Stimulated activated CD8-positive, alpha-beta memory T cell treated with anti-CD3 and anti-CD28 coated beads, Interleukin-15, amount 100 ng/mL, for 4 hours (primary cell): ENCODE measurements at regions not wholly inside any gene's neighbourhood (a gene's known extent, or its start where the extent isn't known, plus 50 kb on each side); places are given as distances from the start of the nearest gene placed in this dataset.

ENCODE experiments used
- DNase-seq, 2 donors: peaks; one replicate each; pipeline ENCODE4 v3.0.0-alpha.2; 2020; ENCODE audit warnings: low read depth in 2 of 2

DNA sequence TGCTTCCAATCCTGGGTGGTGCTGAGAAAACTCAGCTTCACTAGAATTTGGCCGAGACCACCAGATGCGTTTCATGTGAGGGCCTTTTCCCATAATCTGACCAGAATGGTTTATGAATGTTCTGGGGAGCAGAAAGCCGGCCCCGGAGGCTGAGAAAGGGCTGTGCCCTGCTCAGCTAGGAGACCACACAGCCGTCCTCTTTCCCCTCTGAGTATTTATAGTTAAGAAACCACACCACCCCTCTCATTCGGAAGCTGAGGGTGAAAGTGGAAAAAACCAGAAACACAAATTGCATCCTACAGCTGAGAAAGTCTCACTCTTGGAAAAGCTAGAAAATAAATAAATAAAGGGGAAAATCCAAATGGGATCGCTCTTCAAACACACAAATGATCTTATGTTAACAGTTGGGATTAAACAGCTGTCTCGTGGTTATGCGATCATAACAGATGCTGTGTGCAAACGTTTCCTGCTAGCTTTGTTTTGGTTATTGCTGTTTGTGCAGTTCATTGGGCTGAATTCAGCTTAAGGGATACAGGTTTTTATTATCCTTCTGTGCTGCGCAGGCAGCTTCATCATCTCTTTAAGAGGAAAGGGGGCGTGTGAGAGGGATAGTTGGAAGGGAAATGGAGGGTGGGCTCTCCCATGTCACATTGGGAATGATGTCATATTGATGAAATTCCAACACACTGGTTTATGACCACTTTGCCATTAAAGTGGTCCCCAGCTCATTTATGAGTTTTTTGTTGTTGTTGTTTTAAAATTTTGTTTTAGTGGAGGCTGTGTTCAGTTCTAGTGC is 1026.2 kb upstream of the NR2F2 start:
- DNase-seq: no peak

DNA sequence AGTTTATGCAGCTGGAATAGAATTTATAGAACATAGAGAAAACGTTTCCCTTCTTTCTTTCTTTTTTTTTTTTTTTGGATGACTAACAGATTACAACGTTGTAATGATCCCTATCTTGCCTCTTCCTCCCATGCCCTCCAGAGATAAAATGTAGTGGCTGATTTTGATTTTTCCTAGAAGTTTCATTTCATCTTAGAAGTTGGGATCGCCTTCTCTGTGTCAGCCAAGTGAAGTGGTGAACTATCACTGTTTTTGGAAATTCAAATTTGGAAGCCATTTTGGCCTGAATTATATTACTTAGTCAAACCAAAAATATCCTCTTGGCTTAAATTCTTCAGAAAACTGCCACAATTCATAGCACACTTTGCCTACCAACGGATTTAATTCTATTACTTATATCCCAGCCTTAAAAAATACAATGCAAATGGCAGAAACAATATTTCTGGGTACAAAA is 1025.5 kb upstream of the NR2F2 start:
- no peak for DNase-seq

DNA sequence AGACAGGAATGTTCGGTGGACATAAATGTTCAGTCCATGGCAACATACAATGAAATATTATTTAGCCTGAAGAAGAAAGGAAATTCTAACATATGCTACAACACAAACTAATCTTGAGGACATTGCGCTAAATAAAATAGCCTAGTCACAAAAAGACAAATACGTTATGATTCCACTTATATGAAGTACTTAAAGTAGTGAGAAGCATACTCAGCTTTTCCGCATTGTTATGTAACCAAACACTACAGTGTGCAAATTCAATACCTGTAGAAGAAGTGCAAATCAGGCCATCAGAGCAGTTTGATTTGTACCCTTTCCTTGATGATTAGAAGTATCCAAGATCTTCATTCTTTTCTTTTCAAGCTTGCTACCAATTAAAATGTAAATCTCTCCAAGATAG is 1023.4 kb upstream of the NR2F2 start:
- DNase-seq: no peak

DNA sequence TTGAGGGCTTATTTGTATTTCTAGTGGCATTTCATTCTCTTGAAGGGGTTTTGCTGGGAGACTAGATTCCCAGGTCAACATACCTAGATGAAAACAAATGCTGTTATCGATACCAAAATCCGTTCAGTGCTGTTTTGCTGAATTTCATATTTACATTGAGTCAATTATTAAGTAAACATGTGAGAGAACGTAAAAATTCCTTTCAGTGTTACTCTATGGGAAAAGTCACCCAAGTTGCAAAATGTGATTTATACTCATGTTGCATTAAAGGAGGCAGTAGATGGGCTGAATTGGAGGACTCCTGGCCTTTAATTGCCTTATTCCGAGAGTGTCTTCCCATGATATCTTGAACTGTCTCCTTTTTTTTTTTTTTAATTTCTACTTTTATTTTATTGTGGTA is 1011.3 kb upstream of the NR2F2 start:
- DNase-seq: no peak

DNA sequence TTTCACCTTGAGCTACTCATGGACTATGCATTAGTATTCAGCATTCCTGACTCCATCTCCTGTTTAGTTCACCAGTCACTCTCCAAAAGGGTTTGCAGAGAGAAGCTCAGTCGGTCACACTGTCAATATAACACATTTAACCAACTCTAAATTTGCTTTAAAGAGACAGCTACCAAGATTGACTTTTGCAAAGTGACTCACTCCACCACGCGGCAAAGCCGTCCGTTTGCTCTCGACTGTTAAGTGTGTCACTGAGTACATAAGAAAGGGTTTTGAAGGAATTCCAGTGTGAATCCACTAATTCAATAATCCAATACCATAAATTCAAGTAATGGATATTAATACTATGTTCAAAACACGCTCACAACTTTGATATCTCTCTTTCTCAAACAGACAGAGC is 1006.7 kb upstream of the NR2F2 start:
- DNase-seq: no peak

DNA sequence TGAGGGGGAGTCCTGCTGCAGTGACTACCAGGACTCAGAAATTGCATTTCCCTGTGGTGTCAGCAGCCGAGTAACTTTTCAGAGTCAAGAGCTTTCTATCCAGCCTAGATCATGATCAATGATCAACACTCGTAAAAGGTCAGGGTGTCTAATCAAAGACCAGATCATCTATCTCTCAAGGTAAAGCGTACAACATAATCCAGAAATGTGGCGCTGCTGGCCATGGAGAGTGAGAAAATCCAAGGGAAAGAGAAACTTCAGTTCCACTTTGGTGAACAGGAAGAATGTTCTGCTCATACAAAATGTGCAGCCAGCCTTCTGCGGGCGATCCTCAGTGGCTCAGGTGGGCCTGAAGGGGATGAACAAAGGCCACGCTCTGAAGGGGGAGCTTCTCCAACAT is 1005.8 kb upstream of the NR2F2 start:
- no peak for DNase-seq

DNA sequence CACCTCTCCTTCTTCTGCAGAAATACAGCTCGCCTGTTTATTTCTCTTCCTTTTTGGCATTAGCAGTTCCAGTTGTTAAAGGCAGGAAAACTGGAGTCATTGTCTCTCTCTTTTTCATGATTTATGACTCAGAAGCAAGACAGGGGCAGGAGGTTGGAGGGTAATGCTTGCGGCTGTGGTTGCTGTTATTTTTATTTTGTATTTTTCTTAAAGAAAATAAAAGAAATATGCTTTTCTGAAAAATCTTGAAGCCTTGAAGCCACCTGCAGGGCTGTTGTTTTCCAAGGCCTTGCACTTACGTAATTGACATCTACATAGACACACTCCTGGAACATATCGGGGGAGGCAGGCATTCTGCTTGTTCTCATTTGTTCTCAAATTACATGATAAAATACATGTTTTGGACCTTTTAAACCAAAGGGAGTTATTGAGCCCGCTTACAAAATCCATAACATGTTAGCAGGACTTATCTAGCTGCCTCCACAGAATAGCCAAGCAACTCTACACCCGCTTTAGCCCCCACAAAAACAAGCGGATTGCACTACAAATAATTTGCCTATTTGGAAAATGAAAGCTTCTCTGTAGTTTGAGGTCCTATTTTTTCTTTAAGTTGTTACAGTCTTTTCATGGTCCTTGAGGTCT is 1004.6 kb upstream of the NR2F2 start:
- DNase-seq: no peak

DNA sequence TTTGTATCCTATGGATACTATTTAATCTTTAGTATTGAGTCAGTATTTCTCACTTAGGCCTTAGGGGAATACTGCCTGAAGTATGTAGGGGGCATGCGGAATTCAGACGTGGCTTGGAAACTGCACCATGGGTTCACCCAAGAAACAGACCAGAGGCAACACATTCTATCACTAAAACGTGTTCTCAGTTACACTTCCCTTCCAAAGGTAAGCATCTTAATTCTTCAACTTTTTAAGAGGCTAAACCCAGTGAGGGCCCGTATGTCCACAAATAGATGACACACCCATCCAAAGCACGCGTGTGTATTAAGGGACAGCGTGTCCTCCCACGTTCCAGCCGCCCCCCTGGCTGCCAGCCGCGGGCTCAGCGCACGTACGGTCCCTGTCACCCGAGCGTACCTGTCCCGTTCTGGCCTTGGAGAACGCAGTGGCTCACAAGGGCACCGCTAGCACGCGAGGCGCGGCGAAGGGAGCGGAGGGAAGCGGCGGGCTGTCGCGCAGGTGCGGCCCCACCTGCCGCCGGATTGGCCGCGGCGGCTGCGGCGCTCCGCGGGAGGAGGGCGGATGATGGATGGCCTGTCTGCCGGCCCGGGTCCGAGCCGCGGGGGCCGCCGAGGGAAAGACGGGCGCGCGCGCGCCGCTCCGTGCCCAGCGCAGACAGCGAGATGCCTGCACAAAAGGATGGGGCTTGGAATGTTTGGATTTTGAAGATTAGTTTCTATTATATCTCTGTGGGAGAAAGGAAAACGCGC is 1003.9 kb upstream of the NR2F2 start:
- DNase-seq: no peak

DNA sequence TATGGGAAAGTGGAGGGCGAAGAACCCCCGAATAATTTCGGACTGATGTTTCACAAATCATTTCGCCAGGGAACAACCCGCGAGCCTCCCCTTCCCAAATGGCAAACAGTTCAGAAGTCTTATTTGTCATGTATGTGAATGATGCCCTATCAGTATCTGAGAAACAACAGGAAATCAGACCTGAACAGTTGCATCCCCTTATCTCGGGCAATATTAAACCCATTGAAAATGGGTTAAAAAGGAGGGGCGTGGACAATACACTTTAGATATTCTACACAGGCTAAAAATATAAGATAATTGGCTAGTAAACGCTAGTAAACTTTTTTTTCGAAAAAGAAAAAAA is 1003.3 kb upstream of the NR2F2 start:
- DNase-seq: no peak

DNA sequence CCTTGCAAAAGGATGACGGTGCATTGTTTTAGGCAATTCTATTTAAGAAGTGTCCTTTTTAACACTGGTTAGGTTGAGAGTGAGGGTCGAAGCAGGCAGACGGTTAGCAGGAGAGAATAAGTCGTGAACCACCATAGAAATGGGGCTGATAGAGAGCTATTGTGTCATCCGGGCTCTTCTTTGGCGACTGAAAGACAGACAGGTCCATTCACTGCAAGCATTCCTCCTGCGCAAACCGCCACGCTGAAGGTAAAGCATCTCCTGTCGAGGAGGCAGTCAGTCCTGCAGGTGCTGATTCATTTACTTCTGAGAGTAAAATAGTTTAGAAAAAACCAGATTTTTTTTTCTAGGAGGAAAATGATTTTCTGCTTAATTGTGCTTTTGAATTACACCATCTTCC is 1002.8 kb upstream of the NR2F2 start:
- DNase-seq: no peak

DNA sequence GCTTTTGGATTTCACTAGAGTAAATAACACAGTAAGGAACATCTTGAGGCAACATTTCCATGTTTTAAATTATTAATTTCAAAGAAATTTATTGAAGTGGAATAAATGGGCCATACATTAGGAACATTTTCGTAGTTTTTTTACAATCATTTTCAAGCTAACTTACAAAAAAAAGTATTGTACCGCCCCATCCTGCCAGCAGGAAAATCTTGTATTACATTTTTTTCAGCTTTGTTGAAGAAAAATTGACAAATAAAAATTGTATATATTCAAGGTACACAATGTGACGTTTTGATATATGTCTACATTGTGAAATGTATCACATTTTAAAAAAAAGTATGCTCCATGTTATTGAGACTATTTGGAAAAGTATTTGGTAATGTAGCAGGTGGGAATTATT is 1001.9 kb upstream of the NR2F2 start:
- no peak for DNase-seq

DNA sequence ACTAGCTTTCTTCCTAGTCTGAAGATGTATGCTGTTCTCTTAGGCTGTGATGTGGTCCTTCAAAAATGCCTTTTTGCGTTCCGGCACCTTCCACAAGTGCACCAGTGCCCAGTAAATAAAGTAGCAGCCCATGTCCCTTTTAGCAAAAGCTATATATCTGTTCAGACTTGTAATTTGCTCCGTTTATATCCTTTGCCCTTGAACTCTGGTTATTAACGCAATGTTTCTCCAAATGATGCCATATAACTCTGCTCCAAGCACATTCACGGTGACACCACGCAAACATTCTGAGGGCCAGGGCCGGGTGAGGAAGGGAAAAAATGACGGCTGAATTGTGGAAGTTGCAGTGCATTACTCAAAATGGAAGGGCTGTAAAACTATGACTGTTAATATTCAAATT is 1001.1 kb upstream of the NR2F2 start:
- DNase-seq: no peak

DNA sequence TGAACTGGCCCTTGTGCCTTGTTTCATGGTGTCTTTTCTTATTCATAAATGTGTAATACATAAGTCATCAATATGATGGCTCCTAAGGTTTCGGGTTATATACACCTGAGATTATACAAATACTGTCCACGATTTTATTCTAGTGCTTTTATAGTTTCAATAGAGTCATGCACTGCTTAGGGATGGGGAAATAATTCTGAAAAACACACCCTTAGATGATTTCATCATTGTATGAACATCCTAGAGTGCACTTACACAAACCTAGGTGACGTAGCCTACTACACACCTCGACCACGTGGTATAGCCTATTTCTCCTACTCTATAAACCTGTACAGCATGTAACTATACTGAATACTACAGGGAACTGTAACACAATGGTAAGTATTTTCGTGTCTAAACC is 988.8 kb upstream of the NR2F2 start:
- DNase-seq: no peak

DNA sequence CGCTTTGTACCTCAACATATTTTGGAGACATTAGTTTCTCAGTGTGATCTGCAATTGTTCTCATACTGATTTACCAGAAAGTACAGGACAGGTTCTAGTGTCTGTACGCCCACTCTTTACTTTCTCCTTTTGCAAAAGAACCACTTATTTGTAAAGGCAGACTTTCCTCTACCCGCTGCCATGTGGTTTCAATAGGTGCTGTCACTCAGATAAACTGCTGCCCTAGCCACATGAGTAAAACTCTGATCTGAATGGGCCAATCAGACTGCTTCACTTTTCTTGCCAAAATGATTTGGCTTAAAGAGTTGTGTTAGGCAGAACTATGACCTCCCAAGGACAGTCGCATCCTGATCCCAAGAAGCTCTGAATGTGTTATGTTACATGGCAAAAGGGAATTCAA is 984.6 kb upstream of the NR2F2 start:
- no peak for DNase-seq

DNA sequence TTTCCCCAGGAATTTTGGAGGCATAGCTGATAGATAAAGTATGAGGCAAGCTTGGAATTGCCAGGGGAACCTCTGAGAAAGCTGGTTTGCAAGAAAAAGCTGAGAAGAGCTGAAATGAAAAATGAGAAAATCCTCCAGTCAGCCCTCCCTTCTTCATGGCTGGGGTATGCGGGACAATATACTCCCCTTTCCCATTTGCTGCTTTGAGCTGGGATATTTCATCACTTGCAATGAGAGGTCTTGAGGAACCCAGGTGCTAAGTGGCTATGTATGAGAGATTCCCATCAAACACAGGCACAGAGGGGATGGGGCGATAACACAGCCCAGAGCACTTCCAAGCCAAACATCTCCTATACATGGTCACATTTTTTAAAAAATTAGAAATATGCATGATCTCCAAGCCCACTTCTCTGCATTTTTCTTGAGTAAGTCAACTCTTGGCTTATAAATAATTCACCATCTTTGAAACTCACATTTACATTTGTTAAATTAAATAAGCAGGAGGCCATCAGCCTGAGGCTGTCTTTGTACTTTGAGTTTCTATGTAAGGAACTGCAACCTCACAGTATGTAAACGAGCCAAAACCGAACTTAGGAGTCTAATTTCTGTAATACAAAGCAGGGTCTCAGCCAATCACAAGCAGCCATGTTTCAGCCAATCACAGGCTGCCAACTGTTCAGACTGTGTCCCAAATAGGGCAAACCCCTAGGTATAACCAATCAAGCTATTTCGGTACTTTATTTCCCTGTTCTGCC is 983.6 kb upstream of the NR2F2 start:
- no peak for DNase-seq

DNA sequence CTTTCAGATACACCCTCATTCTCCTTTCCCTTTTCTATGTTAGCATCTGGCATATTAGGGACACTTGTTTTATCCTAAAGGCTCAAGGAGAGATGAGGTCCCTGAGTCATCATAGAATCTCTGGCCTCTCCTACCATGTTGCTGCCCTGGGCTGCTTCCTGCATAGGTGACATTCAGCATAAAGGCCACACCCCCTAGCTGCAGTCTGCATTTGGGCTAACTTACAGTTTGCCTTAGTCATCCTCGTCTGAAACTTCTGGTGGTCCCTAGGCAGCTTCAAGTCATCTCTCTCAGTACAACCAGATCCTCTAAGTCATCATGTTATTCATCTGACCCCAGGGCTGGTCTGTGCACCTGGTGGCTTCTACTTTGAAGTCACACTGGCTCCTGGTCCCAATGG is 982.7 kb upstream of the NR2F2 start:
- no peak for DNase-seq

DNA sequence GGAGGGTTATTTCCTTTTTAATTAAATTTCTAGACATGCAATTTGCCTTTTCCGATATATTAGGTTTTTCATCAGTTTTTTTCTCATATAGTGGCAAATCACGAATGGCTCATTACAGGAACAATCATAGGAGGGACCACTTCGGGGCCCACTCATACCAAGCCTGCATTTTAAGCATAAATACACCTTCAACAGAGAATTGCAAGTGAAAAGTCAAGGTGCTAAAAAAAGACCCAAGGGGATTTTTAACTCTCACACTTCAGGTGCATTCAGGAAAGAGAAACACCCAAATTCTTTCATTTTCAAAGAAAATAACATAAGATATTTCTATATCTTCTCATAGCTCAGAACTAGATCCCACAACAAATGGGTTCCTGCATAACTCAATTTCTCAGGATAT is 979.6 kb upstream of the NR2F2 start:
- no peak for DNase-seq

DNA sequence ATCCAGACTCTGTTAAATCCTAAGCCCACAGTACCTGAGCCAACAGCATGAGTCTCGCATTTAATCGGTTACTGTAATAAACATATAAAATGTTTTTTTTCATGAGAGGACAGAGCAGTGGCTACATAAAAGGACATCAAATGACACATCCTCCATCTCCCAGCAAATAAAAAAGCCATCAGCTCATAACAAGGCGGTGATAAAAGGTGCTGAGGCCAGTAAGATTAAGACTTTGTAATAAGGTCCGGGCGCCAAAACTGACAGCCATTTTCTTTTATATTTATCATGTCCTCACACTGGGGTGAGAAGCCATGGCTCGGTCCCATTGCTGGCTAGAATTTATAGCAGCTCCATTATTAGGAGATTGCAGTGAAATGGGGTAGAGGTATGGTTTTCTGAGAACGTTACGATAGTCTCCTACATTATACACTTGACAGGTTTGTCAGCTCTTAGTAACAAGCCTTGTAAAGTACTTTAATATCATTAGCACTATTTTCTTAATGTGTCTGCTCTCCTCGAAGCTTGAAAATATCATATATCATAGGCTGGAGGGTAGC is 977.8 kb upstream of the NR2F2 start:
- DNase-seq: no peak

DNA sequence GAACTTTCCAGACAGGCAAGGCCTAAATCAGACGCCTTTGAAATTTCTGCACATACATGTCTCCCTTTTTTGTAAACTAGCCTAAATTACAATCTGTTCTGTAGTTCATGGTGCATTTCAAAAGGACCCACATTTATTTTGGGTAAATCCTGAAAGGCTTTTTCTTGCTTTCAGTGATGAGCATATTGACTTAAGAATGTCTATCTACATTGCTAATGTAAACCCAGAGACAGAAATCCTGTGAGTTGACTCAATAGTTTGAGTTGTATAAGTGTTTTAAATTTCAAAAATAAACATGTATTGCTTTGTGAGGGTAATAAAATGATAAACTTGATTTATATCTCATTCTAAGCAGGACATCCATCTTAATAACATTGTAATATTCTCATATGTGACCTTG is 977.0 kb upstream of the NR2F2 start:
- no peak for DNase-seq

DNA sequence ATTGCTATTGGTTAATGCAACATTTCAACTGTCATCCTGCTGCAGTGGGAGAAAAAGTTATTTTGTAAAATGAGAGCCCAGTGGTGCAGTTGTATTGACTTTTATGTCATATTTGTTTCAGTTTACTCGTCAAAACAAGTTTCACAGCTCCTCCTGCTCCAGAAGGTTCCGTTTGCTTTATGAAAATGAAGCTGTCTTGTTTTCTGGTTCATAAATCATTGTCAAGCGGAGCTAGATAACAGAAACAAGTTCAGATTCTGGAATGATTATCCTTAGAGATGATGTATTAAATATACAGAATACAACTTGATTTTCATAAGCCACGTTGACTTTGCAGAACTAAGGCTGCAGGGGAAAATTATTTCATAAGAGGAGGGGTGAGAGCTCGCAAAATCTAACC is 970.5 kb upstream of the NR2F2 start:
- DNase-seq: no peak

DNA sequence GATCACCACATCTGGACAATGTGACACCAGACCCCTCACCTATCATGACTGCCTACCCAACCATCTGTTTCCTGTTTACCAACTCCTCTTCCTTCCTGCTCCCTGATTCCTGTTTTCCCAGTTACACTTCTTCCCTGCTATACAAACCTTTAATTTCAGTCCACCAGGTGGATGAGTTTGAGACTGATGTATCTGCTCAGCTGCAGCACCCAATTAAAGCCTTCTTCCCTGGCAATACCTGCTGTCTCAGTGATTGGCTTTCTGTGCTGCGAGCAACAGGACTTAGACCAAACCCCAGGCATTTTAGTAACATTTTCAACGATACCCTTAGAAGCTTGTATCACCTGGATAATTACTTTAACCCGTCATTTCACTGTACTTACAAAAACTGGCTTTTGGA is 968.2 kb upstream of the NR2F2 start:
- DNase-seq: no peak

DNA sequence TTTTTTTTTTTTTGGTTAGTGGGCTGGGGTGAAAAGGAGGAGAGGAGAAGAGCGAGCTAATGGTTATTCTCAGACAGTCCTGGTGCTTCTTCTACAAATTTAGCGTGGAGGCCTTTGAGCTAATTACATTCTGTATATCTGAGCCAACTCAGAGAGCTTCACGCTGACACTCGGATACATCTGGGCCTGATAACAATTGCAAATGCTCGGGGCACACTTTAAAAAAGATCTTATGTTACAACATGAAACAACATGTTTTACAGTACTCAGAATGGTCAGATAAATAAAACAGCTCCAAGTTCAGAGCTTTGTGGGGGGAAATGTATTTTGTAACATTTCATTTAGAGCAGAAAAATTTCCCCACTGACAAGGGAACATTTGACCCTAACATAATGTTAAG is 966.9 kb upstream of the NR2F2 start:
- no peak for DNase-seq
